ENCODE measurements at regions not wholly inside any gene's neighbourhood (a gene's known extent, or its start where the extent isn't known, plus 50 kb on each side); places are given as distances from the start of the nearest gene placed in this dataset.
"Not testable (repeated sequence)": the region's sequence is repeated elsewhere in the genome, so short reads cannot be mapped to it uniquely, and the experiment has no call there.

DNA sequence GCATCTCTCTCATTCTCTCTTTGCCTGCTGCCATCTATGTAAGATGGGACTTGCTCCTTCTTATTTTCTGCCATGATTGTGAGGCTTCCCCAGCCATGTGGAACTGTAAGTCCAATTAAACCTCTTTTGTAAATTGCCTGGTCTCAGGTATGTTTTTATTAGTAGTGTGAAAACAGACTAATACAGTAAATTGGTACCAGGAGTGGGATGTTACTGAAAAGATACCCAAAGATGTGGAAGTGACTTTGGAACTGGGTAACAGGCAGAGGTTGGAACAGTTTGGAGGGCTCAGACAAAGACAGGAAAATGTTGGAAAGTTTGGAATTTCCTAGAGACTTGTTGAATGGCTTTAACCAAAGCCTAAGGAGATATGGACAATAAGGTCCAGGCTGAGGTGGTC is 503.1 kb upstream of the SOX9 start:
- not testable (repeated sequence) for DNase-seq

DNA sequence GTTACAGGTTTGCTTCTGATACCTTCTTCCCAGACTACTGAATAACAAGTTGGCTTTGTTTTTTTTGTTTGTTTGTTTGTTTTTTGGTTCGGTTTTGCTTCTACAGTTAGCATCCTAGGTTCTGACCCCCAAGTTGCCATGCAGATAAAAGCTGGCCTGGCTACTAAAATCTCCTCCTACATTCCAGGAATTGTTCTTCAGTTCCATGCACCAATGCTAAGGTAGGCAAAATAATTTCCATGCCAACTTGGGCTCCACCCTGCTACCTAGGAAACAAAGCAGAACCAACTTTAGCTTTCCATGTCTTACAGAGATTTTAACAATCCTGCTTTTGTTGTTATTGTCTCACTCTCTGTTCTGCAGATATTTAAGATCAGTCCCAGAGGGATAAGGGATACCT is 495.5 kb upstream of the SOX9 start:
- DNase-seq: no peak

DNA sequence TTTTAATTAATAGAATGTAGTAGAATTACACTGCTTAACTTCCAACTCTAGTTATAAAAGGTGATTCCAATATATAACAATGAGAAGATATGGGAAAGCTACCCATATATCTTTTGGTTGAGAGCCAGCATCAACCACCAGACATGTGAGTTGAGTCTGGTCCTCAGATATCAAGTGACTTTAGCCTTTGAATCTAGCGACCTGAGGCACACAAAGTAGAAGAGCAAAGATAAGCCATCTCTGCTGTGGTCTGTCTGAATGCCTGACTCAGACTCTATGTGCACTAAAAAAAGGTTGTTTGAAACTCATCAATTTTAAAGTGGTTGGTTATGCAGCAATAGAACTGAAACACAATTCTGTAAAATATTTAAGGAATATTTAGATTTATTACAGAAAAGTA is 492.5 kb upstream of the SOX9 start:
- DNase-seq: no peak

DNA sequence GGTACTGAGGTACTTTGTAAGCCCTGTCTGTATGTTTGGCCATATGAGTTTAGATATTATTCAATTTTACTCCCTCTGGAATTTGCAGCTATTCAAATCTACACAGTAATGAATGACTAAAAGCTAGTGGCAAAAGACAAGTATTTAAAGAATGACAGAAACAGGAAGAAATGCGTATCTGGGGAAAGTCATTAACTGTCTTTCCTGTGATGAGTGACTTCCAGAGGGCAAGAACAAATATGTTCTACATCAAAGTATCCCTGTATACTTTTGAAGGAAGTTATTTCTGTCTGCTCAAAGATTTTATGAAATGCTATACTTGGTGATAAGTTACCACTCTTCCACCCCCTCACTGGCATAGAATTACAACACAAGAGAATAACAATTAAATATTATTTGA is 489.3 kb upstream of the SOX9 start:
- no peak for DNase-seq

DNA sequence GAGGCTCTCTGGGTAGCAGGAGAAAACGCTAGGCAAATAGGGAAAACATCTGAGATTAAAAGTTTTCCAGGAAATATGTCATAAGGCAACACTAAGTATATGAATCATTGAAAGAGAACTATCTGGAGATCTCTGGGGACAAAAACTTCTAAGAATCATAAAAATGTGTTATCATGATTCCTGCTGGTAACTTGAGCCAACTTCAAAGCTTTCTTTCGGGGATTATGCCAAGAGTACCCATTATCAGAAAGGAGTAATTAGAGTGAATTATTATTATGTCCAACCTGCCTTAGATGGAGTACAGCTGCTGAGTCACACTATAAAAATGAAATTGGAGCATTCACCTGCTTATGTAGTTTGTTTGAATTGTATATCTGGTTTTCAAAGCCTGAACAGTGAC is 488.5 kb upstream of the SOX9 start:
- DNase-seq: no peak

DNA sequence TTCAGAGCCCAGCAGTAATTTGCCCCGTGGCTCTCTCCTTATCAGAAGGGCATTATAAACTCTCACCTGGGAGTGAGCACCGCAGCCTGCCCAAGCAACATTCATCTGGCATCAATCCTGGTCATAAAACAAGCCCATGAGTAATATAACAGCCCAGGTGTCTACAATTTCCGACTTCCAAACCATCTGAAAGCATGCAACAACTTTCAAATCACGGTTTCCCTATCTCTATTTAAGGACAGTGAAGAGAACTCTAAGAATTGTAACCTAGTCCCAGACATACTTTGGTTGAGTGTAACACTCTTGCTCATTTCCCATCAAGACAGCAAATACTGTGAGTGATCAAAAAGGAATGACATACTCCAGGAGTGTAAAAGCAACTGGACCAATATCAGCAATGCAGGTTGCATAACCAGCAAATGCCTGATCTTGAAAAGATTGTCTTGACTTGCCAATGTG is 487.4 kb upstream of the SOX9 start:
- no peak for DNase-seq

DNA sequence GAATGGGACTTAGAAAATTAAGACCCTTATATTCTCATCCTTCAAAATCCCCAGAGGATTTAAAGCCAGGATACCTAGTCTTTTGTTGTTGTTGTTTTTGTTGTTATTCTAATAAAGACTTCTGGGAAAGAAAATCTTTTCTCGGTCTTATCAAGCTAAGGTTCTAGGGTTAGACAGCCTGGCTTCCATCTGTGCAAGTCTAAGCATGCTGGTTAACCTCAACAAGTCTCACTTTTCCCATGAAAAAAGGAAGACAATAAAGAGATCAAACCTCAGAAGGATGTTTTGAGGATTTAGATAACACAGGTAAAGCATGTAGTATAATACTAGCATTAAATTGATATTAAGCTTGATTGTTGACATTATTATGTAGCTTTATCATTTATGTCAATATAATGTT is 486.4 kb upstream of the SOX9 start:
- no peak for DNase-seq

DNA sequence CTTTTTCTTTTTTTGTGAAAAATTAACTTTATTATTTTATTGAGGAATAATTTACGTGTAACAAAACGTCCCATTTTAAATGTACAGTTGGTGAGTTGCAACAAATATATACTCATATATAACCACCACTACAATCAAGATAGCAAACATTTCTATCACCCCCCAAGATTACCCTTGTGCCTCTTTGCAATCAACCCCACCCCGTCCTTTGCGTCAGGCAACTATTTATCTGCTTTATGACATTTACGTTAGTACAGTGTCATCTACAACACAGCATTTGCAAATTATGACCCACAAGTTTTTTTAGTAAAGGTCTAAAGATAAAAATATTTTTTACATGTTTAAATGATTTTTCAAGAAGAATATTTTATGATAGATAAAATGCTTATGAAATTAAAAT is 485.6 kb upstream of the SOX9 start:
- no peak for DNase-seq

DNA sequence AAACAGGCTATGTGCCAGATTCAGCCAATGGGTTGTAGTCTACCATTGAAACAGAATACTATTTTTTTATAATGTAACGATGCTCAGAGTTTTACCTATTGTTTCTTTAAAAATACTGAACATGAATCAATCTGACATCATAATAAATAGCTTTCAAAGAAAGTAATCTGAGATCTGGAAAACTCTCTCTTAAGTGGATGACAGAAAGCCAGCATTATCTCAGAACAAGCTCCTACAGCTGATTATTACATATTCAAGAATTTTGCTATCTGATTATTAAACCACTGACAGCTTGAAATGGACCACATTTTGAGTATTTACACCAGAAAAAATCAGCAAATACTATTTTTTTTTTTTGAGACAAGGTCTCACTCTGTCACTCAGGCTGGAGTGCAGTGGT is 484.2 kb upstream of the SOX9 start:
- no peak for DNase-seq

DNA sequence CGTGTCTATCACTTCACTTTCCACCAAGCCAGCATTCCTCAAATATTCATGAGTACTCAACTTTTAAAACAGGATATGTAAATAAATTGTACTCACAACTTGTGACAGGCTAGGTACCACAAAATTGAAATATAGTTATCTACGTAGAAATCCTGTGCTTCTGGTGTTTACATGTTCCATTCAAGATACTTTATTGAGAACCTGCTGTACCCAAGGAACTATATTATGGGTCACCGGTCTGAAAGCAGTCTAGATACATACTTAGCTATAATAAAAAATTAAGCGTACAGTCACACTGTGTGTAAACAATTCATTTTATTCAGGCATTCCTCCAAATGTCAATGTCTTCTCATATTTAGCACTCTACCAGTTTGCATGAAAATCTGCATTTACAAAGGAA is 482.2 kb upstream of the SOX9 start:
- DNase-seq: no peak

DNA sequence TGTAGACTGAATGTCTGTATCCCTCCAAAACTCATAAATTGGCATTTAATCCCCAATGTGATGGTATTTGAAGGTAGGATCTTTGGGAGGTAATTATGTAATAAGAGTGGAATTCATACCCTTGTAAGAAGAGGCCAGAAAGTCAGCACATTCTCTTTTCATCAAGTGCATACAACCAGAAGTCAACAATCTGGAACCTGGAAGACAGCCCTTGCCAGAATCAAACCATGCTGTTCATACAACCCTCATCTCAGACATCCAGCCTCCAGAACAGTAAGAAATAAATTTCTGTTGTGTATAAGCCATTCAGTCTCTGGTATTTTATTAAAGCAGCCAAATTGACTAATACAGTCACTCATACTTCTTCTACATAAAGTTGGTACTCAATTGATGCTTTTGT is 481.0 kb upstream of the SOX9 start:
- no peak for DNase-seq

DNA sequence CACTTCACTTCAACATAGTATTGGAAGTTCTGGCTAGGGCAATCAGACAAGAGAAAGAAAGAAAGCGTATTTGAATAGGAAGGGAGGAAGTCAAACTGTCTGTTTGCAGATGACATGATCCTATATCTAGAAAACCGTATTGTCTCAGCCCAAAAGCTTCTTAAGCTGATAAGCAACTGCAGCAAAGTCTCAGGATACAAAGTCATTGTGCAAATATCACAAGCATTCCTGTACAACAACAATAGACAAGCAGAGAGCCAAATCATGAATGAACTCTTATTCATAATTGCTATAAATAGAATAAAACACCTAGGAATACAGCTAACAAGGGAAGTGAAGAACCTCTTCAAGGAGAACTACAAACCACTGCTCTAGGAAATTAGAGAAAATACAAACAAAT is 473.9 kb upstream of the SOX9 start:
- DNase-seq: not testable (repeated sequence)

DNA sequence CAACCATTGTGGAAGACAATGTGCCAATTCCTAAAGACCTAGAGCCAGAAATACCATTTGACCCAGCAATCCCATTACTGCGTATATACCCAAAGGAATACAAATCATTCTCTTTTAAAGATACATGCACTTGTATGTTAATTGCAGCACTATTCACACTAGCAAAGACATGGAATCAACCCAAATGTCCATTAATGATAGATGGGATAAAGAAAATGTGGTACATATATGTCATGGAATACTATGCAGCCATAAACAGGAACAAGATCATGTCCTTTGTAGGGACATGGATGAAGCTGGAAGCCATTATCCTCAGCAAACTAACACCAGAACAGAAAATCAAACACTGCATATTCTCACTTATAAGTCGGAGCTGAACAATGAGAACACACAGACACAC is 472.5 kb upstream of the SOX9 start:
- DNase-seq: not testable (repeated sequence)

DNA sequence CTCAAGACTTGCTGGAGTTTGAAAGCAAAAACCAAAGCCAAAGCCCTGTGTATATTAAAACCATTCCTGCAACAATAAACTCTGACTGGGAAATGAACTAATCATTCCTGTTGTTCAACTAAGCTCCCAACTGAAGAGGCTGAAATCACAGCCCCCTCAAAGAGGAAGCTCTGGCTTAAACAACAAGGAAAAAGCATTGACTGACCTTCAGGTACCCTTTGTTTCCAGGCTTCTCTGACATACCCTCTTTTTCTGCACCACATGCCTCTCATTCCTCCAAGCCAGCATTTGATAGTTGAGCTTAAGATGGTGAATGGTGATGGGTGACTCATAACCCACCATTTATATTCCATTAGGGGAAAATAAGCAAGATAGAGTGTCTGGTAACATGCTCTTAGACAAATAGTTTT is 470.9 kb upstream of the SOX9 start:
- no peak for DNase-seq

DNA sequence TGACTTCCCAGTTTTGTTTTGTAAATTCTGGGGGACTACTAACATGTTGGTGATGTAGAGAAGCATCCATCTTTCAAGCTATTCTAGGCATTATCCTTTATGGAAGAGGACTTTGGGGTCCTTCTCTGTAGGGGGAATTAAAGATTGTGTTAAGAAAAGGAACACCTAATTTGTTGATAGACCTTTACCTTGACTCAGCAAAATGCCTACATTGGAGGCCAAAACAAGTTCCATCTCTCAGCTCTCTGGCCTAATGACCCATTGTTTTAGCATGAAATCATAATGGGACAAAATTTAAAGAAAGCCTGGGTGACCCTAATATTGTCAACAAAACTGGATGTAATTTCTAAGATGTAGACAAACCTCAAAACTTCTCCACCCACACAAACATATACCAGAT is 465.3 kb upstream of the SOX9 start:
- DNase-seq: no peak

DNA sequence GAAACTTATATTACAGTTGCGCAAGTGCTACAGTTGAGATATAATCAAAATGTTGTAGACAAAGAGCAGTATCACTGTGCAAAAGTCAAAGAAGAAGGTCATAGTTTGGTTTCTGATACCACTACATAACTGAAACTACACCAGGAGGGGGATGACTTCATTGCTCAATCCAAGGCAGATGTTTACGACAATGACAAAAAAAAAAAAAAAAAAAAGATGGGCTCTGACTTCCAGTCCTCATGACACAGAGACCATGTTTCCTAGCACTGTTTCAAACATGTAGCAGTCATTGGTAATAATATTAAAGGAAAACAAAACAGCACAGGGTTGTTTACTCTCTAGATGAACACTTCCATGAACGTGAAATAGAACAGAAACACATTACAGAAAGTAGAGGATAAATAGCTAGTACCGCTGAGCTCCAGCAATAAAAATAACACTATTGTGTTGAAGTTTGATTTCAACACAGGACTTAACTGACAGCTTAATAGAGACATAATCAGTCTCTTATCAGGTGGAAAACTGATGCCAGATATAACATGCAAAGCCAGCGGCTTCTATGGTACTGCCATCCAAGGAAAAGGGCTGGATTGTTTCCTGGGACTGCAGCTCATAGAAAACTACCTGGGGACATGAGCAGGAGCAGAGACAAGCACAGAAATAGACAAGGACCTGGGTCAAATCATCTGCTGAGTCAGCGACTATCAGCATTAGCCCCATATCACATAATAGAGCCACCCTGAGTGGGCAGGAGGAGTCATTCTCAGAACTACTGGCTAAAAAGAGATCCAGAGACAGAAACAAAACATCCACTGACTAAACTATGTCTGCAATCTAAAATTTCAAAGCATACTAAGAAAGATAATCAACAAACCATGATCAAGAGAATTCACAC is 463.6 kb upstream of the SOX9 start:
- DNase-seq: no peak

DNA sequence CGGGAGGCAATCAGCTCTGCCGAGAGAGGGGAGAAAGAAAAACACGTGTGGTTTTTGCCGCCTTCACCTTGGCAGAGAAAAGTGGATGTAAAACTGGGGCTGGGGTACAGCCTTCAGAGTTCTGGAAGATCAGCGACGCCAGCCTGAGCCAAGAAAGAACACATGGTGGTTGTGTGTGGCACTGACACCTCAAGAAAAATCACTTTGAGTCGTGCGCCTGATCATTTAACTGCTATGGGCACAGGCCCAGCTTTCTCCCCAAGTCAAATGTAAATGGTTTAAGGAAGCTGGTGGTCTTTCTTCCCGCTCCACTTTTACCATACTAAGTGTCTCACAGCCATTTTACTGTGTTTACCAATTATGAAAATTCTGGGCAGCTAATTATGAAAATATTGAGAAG is 461.8 kb upstream of the SOX9 start:
- DNase-seq: no peak

DNA sequence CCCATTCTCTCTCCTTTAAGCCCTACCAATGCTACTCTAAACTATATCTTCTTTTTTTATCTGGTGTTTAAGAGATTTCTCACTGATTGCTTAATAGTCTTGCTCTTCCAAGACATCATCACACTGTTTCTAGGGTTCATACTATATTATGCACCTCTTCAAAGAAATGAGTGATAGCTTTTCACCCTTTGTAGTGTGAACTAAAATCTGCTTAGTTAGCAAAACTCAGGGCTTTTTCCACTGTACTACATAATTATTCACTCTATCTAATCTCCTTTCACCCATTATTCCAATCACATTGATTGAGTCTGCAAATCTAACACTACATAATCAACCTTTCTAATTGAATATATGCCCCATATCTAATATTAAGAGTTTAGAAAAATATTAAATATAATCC is 456.0 kb upstream of the SOX9 start:
- DNase-seq: no peak

DNA sequence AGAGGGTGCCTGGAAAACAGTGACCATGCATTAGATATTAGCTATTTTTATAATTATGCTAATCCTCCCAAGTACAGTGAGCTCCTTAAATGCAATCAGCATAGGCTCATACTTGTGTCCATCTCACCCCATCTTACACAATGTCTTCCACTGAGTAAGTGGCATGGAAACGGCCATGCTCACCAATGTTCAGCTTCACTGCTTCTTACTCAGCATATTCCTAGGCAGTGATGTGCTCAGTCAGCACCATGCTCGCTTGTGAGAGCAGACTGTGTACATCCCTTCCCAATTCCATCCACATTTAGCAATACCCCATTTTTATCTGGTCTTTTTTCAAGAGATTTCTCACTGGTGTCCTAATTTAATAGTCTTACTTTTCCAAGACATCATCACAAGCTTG is 454.8 kb upstream of the SOX9 start:
- DNase-seq: no peak

DNA sequence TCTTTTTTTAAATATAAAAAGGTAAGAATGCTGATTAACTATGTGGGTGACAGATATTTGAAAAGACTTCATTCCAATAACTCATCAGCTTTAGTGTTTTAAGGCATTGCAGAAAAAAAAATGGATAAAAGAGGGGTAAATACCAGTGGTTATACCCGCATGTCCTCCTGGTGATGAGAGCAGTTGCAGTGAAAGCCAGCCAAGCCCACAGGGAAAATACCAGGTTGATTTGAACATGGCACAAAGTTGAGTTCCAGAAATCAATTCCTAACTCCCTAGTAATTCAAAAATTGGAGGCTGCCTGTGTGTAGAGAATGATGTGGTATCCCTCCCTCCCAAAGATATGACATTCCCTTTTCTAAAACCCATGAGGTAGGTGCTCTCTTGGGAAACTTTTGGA is 453.2 kb upstream of the SOX9 start:
- DNase-seq: no peak

DNA sequence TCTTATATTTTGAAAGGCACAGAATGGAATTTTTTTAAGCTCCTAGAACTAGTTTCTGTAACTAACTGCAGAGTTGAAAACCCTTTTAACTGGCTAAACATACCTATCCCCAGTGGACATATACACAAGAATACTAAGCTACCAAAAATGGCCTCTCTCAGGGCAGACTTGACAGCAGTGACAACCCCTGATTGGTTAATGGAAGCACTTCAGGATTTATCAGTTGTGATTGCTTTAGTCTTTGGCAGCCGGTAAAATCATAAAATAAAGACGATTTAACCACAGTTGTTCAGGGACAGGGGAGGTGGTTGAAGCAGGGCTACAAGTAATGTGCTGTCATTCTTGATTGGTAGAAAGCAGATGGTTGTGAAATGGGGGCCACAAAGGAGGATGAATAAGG is 452.0 kb upstream of the SOX9 start:
- DNase-seq: no peak

DNA sequence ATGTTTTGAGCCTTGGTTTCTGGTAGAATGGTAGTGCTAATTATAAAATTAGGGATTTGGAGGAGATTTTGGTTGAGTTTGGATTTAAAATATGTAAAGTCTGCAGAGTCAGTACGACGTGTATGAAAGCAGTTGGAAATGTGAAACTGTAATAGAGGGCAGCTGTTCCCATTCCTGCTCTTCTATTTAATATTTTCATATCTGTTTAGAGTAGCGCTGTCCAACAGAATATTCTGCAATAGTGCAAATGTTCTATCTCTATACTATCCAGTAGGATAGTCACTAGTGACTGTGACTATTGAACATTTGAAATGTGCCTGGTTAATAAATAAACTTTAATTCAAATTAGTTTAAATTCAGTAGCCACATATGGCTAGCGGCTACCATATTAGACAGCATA is 443.4 kb upstream of the SOX9 start:
- DNase-seq: no peak

DNA sequence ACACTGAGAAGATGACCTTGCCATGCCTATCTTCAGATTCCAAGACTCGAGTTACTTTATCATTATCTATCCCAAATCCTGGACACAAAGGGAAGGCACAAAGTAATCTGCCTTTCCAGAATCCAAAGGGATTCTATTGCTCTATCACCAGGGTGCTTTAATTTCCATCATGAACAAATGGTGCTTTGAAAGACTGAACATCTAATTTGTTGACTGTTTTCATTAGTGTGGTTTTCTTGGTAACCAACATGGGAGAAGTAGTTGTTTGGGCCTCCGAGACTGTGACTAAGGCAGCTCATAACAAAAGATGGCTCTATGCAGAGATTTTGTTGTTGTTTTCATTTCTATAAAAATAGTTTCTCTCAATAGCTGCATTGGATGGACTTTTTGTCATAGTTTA is 441.0 kb upstream of the SOX9 start:
- no peak for DNase-seq

DNA sequence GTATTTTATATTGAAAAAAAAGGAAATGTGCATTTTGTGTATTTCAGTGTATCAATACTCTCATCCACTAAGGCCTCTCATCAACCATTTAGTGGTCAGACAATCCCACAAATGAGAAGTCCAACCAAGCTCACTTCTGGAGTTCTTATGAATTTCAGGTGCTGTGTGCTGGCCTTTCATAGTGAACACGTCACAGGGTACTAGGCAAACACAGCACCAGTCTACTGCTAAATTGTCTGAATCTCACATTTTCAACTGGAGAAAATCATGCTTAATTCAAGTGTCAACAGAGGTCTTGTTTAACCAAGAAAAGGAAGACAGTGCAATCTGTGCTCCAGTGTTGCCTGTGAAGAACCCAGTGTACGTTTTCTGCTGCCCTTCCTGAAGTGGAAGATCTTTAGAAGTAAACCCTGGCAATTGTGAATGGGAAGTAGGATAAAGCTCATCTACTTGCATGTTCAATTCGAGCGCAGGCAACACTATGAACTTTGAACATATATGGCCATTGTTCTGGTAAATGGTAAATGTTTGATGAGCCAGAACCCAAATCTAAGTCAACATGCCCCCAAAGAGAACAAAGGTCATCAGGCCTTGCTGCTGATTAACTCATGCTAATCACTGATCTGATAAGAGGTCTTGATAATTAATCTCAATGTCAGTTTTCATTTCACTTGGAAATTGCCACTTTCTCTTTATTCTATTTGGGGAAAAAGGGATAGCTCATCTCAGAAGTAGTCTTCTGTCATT is 439.2 kb upstream of the SOX9 start:
- DNase-seq: no peak

DNA sequence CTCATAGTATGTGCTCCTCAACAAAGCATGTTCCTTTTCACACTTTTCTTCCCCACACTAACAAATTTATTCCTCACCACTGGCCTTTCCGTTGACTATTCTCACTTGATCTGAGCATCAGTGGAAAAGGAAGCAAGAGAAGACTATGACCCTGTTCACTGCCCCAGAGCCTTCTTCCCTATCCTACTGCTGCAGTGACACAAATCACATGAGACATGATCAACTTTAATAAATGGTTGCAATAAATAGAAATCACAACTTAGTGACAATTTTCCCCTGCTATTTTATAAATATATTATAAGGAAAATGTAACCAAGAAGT is 438.7 kb upstream of the SOX9 start:
- no peak for DNase-seq

Data from NCI-H2029 (cell line).